ENCODE measurements at regions not wholly inside any gene's neighbourhood (a gene's known extent, or its start where the extent isn't known, plus 50 kb on each side); places are given as distances from the start of the nearest gene placed in this dataset.
"Not testable (repeated sequence)": the region's sequence is repeated elsewhere in the genome, so short reads cannot be mapped to it uniquely, and the experiment has no call there.

- Histone ChIP-seq H3K4me3 (ENCODE audit: low read depth, low read length) (no peak overlapping the region), H3K27me3 (ENCODE audit: control insufficient read depth, insufficient read depth, low read length) (peaks cover 1% of the 10 kb centered on the region; the same call in 1 of the 2 replicates), H3K36me3 (ENCODE audit: control insufficient read depth, insufficient read depth, low read length) (no peaks in the 10 kb centered on the region)
- DNase-seq (ENCODE audit: low read depth): no peak
- no peak for TF ChIP-seq CTCF (IDR thresholded peaks at IDR 0.05; ENCODE audit: insufficient read depth, low read depth, low read length)
- ChIA-PET CTCF (no interaction called here), POLR2A (no interaction called here)
Observed at GRCh38 chr7:42720991-42721796, 190.7 kb downstream of the C7orf25 start.

- ChIA-PET CTCF (no interaction called here), POLR2A (no interaction called here)
- Histone ChIP-seq H3K27me3 (ENCODE audit: control insufficient read depth, insufficient read depth, low read length) (peaks cover 1% of the 10 kb centered on the region; the same call in 1 of the 2 replicates), H3K4me3 (ENCODE audit: low read depth, low read length) (no peak overlapping the region), H3K36me3 (ENCODE audit: control insufficient read depth, insufficient read depth, low read length) (no peaks in the 10 kb centered on the region)
- no peak for TF ChIP-seq CTCF (IDR thresholded peaks at IDR 0.05; ENCODE audit: insufficient read depth, low read depth, low read length)
- no peak for DNase-seq (ENCODE audit: low read depth)
Observed at GRCh38 chr7:42720012-42720411, 191.9 kb downstream of the C7orf25 start.

- H3K27me3 ChIP-seq (ENCODE audit: control insufficient read depth, insufficient read depth, low read length); POLR2A ChIA-PET; H3K36me3 ChIP-seq (ENCODE audit: control insufficient read depth, insufficient read depth, low read length); DNase-seq (ENCODE audit: low read depth); H3K4me3 ChIP-seq (ENCODE audit: low read depth, low read length); CTCF ChIA-PET: not testable (repeated sequence)
Observed at GRCh38 chr7:42718466-42718865, 193.4 kb downstream of the C7orf25 start.

GRCh38 chr7:42714356-42714755 is 197.5 kb downstream of the C7orf25 start:
- H3K4me3 ChIP-seq (ENCODE audit: low read depth, low read length): no peak overlapping the region
- ChIA-PET POLR2A (no interaction called here), CTCF (interaction anchor here (1.0 to 1.1 kb wide), 2 partner anchors 9 to 773 kb away, joined by 3 to 4 read pairs; no protein-coding TSS in a partner anchor)
- TF ChIP-seq CTCF (IDR thresholded peaks at IDR 0.05; ENCODE audit: insufficient read depth, low read depth, low read length): no peak
- H3K36me3 ChIP-seq (ENCODE audit: control insufficient read depth, insufficient read depth, low read length): no peaks in the 10 kb centered on the region
- no peaks in the 10 kb centered on the region for H3K27me3 ChIP-seq (ENCODE audit: control insufficient read depth, insufficient read depth, low read length)
- DNase-seq (ENCODE audit: low read depth): no peak

GRCh38 chr7:42709284-42709683 is 202.6 kb downstream of the C7orf25 start:
- H3K4me3 ChIP-seq (ENCODE audit: low read depth, low read length): no peak overlapping the region
- ChIA-PET CTCF (interaction anchor here (0.8 kb wide), 1 partner anchor 768 kb away, joined by 5 read pairs; no protein-coding TSS in a partner anchor), POLR2A (no interaction called here)
- DNase-seq (ENCODE audit: low read depth): no peak
- H3K36me3 ChIP-seq (ENCODE audit: control insufficient read depth, insufficient read depth, low read length): no peaks in the 10 kb centered on the region
- H3K27me3 ChIP-seq (ENCODE audit: control insufficient read depth, insufficient read depth, low read length): no peaks in the 10 kb centered on the region
- no peak for TF ChIP-seq CTCF (IDR thresholded peaks at IDR 0.05; ENCODE audit: insufficient read depth, low read depth, low read length)

- no peaks in the 10 kb centered on the region for H3K36me3 ChIP-seq (ENCODE audit: control insufficient read depth, insufficient read depth, low read length)
- CTCF ChIA-PET: no interaction called here
- no peak for DNase-seq (ENCODE audit: low read depth)
- no peak overlapping the region for H3K4me3 ChIP-seq (ENCODE audit: low read depth, low read length)
- POLR2A ChIA-PET: no interaction called here
- TF ChIP-seq CTCF (IDR thresholded peaks at IDR 0.05; ENCODE audit: insufficient read depth, low read depth, low read length): no peak
- no peaks in the 10 kb centered on the region for H3K27me3 ChIP-seq (ENCODE audit: control insufficient read depth, insufficient read depth, low read length)
Observed at GRCh38 chr7:42704710-42705109, 207.2 kb downstream of the C7orf25 start.

Measured in BJ (cell line).